AG04449 (cell line): ENCODE measurements at regions not wholly inside any gene's neighbourhood (a gene's known extent, or its start where the extent isn't known, plus 50 kb on each side); places are given as distances from the start of the nearest gene placed in this dataset.

Experiments
- CTCF ChIA-PET: fragments of 350-600 bp; formaldehyde crosslinking; extraction: SDS; loops from one replicate; lab custom pipeline; 2021; ENCODE audit warnings: antibody characterized with exemption; lab: Yijun Ruan, JAX
- POLR2A ChIA-PET: fragments of 400-600, 350-600 bp; formaldehyde crosslinking; extraction: SDS; loops from one replicate; lab custom pipeline; 2020; ENCODE audit warnings: antibody characterized with exemption, inconsistent platforms; lab: Yijun Ruan, JAX
- DNase-seq: peaks from one replicate; pipeline ENCODE4 v3.0.0-alpha.2; 2010; ENCODE audit warnings: low read depth, low spot score
- H3K4me3 ChIP-seq: 2 replicates; pipeline ENCODE4 v1.5.1; 2011; ENCODE audit warnings: low read depth, mild to moderate bottlenecking, control low read depth, low read length
- CTCF ChIP-seq: IDR thresholded peaks from one replicate; pipeline ENCODE4 v1.5.1; 2011; ENCODE audit warnings: mild to moderate bottlenecking, moderate library complexity, low read length, control low read depth, inconsistent platforms; ENCODE audit not compliant: insufficient read depth; ENCODE audit errors: missing control alignments

- CTCF ChIA-PET = interaction anchor here (1.1 to 13.6 kb wide), 3 partner anchors 48 to 808 kb away, joined by 3 to 101 read pairs (median 4); no protein-coding TSS in a partner anchor
- no peak for DNase-seq
- POLR2A ChIA-PET = no interaction called here
- TF ChIP-seq CTCF = no peak
- H3K4me3 ChIP-seq = no peak overlapping the region
Observed at GRCh38 chr12:43289426-43289801, 262.6 kb downstream of the ADAMTS20 start.

- H3K4me3 ChIP-seq = no peak overlapping the region
- no peak for DNase-seq
- ChIA-PET POLR2A (no interaction called here), CTCF (interaction anchor here (1.1 to 13.6 kb wide), 3 partner anchors 48 to 807 kb away, joined by 3 to 101 read pairs (median 4); no protein-coding TSS in a partner anchor)
- no peak for TF ChIP-seq CTCF
Observed at GRCh38 chr12:43288671-43289425, 263.2 kb downstream of the ADAMTS20 start.

GRCh38 chr12:43287706-43288383 is 264.2 kb downstream of the ADAMTS20 start:
- POLR2A ChIA-PET = no interaction called here
- TF ChIP-seq CTCF = no peak
- CTCF ChIA-PET = interaction anchor here (1.2 to 13.6 kb wide), 2 partner anchors 49 to 701 kb away, joined by 4 to 101 read pairs; no protein-coding TSS in a partner anchor
- H3K4me3 ChIP-seq = no peak overlapping the region
- DNase-seq = no peak

GRCh38 chr12:43286986-43287385 is 265.0 kb downstream of the ADAMTS20 start:
- TF ChIP-seq CTCF = no peak
- POLR2A ChIA-PET = no interaction called here

GRCh38 chr12:43285159-43285598 is 266.8 kb downstream of the ADAMTS20 start:
- POLR2A ChIA-PET = no interaction called here
- no peak for TF ChIP-seq CTCF
- CTCF ChIA-PET = interaction anchor here (1.1 to 13.6 kb wide), 4 partner anchors 11 to 801 kb away, joined by 3 to 101 read pairs (median 34); no protein-coding TSS in a partner anchor
- DNase-seq = peak; percentile 81
- H3K4me3 ChIP-seq = no peak overlapping the region

More at GRCh38 chr12:43286986-43287385, 265.0 kb downstream of the ADAMTS20 start:
- H3K4me3 ChIP-seq = no peak overlapping the region
- CTCF ChIA-PET = interaction anchor here (1.1 to 13.6 kb wide), 3 partner anchors 9 to 50 kb away, joined by 3 to 101 read pairs (median 3); no protein-coding TSS in a partner anchor
- no peak for DNase-seq
